Lower leg skin (tissue), 4 donors: ENCODE measurements at regions not wholly inside any gene's neighbourhood (a gene's known extent, or its start where the extent isn't known, plus 50 kb on each side); places are given as distances from the start of the nearest gene placed in this dataset.

Source experiments
- DNase-seq, 2 donors: peaks; one replicate each; pipeline ENCODE4 v3.0.0-alpha.2; 2019; ENCODE audit warnings: low spot score in 2 of 2
- H3K4me3 ChIP-seq: fragments of 200-600 bp; sonication (generic); 2 replicates; pipeline ENCODE4 v1.5.1; 2017; ENCODE audit warnings: mild to moderate bottlenecking, low read depth; ENCODE audit not compliant: poor library complexity, severe bottlenecking
- POLR2A ChIP-seq, 2 donors: fragments of 450-650 bp; IDR thresholded peaks; one replicate each; pipeline ENCODE4 v1.6.1; 2016 to 2017; ENCODE audit warnings: antibody characterized with exemption in 2 of 2, mild to moderate bottlenecking in 1 of 2, moderate library complexity in 1 of 2
- WGBS, 2 donors: methylation state at CpG; one replicate each; pipeline ENCODE4 v1.1.5; 2018; 5-methylcytosine and 5-hydroxymethylcytosine counted together
- intact Hi-C: fragments of 100-400 bp; cut with DNase I; formaldehyde crosslinking; loops from one replicate; pipeline ENCODE4 v1.15.0; 2023; ENCODE audit warnings: low total_unique reads
- TF ChIP-seq, protein P1 (sequence below), 3 donors: fragments of 450-650 bp; IDR thresholded peaks; one replicate each; pipeline ENCODE4 v1.5.1; 2016; ENCODE audit warnings: antibody characterized with exemption in 3 of 3, mild to moderate bottlenecking in 3 of 3, moderate library complexity in 2 of 3

DNA sequence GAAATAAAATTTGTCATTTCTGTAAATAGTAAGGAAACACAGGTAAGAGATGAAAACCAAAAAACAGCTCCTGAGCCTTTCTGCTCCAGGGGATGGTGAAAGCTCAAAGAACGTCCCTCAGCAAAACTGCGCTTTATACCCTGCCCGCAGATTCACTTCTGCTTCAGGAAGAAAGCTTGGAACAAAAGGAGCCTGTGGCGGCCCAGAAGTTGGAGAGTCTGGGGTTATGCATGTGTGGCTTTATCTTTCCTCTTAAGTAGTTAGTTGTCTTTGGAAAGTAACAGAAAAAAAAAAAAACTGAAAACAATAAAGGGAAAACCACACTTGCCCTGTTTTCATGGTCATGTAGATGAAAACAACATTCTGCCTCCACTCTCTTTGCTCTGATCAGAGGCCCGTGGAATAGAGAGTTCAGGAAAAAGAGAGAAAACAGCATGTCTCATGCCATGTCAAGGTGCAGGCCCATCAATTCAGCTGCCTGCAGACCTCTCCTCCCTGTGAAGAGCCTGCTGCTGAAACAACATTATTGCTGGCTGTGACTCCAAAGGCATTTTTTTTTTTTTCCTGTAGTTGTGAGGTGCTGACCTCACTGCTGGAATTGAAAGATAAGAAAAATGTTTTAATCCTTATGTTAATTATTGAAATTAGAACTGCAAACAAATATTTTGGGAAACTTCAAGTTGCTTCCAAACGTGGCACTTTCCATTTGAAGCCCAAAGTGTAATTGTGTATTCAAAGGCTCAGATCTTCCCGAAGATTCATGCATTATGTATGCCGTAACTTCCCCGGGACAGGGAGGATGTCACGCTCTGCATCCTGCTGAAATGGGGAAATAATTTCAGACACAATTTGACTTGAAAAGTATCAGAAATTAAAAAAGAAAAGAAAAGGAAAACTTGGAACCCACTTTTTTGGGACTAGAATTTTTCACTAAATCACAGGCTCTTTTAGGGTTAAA is 108.4 kb upstream of the ZNF385D start:
- TF ChIP-seq POLR2A (IDR thresholded peaks at IDR 0.05): no peak
- TF ChIP-seq, protein P1, sequence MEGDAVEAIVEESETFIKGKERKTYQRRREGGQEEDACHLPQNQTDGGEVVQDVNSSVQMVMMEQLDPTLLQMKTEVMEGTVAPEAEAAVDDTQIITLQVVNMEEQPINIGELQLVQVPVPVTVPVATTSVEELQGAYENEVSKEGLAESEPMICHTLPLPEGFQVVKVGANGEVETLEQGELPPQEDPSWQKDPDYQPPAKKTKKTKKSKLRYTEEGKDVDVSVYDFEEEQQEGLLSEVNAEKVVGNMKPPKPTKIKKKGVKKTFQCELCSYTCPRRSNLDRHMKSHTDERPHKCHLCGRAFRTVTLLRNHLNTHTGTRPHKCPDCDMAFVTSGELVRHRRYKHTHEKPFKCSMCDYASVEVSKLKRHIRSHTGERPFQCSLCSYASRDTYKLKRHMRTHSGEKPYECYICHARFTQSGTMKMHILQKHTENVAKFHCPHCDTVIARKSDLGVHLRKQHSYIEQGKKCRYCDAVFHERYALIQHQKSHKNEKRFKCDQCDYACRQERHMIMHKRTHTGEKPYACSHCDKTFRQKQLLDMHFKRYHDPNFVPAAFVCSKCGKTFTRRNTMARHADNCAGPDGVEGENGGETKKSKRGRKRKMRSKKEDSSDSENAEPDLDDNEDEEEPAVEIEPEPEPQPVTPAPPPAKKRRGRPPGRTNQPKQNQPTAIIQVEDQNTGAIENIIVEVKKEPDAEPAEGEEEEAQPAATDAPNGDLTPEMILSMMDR (IDR thresholded peaks at IDR 0.05): no peak
- intact Hi-C loops: no loop called here
- H3K4me3 ChIP-seq: no peak overlapping the region
- DNase-seq: no peak
- 65 to 66% methylated on average over 10 of the region's 10 CpGs for WGBS, 2 donors

DNA sequence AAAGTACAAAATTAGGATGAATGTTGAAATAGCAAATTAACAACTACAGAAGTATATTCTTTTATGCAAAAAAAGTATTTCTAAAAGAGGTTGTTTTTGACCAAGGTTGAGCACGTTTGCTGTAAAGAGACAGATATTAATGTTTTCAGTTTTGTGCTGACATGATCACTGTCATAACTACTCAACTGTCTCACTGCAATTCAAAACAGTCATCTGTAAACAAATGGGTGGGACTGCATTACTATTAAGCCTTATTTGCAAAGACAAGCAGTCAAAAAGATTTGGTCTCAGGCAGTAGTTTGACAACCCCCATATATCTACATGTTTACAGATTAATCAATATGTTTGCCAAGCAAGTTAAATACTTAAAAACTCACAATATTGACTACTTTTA is 109.1 kb upstream of the ZNF385D start:
- intact Hi-C loops: no loop called here
- DNase-seq: no peak
- no peak for TF ChIP-seq POLR2A (IDR thresholded peaks at IDR 0.05)
- TF ChIP-seq, protein P1 (IDR thresholded peaks at IDR 0.05): no peak
- WGBS, 2 donors: 35 to 45% methylated on average over 1 of the region's 1 CpG
- H3K4me3 ChIP-seq: no peak overlapping the region

DNA sequence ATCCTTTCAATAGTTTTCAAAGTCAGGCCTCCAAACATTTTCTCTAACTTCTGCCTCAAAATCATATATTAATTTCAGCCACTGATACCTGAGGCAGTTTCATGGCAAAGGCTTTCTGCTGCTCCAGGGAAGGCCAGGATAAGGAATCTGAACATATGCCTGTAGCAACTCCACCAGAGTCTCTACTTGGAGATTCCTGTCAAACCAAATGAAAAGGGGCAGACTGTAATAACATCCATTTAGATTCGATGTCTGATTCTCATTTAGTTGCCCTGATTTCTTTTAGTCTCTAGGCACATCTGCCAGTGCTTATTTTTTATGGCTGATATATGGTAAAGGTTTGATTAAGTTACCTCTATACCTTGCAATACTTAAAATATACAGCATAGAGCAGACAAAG is 109.6 kb upstream of the ZNF385D start:
- WGBS, 2 donors: 56 to 77% methylated on average over 1 of the region's 1 CpG
- TF ChIP-seq POLR2A (IDR thresholded peaks at IDR 0.05): no peak
- TF ChIP-seq, protein P1 (IDR thresholded peaks at IDR 0.05): no peak
- H3K4me3 ChIP-seq: no peak overlapping the region
- DNase-seq: no peak
- intact Hi-C loops: no loop called here

DNA sequence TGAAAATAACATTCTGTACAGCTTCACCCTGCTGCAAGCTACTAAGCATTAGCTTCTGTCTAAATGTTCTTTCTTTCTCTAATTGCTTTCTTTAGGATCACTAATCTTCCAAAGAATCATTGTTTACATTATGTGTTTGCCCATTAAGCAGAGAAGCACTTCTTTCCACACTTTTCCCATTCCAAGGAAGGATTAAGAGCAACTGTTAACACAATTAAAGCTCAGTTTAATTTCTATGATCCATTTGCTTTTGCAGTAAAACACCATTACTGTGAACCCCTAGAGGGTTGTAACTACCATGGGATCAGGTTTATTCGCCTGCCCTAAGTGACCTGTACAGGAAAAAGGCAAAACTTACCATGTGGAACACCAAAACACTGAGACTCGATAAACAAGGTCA is 125.8 kb upstream of the ZNF385D start:
- 79% methylated on average over 2 of the region's 2 CpGs for WGBS, 2 donors

DNA sequence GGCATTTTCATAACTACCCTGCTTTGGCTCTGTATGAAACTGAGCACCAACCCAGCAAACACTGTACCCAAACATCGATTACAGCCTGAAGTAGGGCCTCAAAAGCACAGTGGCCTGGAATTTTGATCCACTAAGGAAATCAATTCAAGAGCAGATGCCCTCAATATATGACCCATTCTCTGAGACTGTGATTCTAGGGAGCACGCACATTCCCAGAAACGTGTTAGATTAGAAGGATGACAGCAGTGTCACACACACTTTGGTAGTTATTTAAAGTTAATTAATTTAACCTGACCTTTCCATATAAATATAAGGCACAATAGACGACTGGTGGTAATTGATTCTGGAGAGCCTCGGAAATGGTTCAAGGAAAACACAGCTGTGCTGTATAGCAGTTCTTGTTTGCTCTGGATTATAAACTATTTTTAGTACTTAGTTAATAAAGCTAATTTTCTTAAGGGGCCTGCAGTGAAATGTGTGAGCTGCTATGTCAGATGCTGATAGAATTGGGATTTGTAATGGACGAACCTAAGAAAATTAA is 126.3 kb upstream of the ZNF385D start:
- intact Hi-C loops: no loop called here
- no peak for TF ChIP-seq POLR2A (IDR thresholded peaks at IDR 0.05)
- TF ChIP-seq, protein P1 (IDR thresholded peaks at IDR 0.05): no peak
- H3K4me3 ChIP-seq: no peak overlapping the region
- no peak for DNase-seq
- WGBS, 2 donors: 86 to 90% methylated on average over 6 of the region's 6 CpGs

More for the DNA sequence above, 125.8 kb upstream of the ZNF385D start:
- TF ChIP-seq, protein P1 (IDR thresholded peaks at IDR 0.05): no peak
- no peak for TF ChIP-seq POLR2A (IDR thresholded peaks at IDR 0.05)
- H3K4me3 ChIP-seq: no peak overlapping the region
- DNase-seq: no peak
- intact Hi-C loops: no loop called here
